ENCODE measurements at regions not wholly inside any gene's neighbourhood (a gene's known extent, or its start where the extent isn't known, plus 50 kb on each side); places are given as distances from the start of the nearest gene placed in this dataset.

DNA sequence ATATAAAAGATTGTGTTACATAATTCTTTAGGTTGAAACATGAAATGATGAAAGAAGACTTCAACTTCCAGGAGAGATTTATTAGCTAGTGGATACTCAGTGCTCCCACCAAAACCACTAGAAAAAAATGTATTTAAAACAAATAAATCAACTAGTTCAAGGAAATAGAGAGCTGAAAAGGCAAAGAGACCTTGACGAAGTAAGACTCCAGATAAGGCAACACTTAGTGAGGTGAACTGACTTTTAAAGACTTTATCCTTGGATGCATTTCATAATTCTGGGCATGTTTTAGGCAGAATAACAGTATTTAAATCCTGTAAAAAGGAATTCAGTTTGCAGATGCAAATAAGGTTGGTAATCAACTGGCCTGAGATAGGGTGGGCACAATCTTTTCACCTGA lies 1150.7 kb downstream of the FSCB start:
- TF ChIP-seq, protein P1, sequence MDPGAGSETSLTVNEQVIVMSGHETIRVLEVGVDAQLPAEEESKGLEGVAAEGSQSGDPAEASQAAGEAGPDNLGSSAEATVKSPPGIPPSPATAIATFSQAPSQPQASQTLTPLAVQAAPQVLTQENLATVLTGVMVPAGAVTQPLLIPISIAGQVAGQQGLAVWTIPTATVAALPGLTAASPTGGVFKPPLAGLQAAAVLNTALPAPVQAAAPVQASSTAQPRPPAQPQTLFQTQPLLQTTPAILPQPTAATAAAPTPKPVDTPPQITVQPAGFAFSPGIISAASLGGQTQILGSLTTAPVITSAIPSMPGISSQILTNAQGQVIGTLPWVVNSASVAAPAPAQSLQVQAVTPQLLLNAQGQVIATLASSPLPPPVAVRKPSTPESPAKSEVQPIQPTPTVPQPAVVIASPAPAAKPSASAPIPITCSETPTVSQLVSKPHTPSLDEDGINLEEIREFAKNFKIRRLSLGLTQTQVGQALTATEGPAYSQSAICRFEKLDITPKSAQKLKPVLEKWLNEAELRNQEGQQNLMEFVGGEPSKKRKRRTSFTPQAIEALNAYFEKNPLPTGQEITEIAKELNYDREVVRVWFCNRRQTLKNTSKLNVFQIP (CRISPR knock-in tag; IDR thresholded peaks at IDR 0.05; ENCODE audit: borderline replicate concordance, low read depth) = no peak
- TF ChIP-seq, protein P2, sequence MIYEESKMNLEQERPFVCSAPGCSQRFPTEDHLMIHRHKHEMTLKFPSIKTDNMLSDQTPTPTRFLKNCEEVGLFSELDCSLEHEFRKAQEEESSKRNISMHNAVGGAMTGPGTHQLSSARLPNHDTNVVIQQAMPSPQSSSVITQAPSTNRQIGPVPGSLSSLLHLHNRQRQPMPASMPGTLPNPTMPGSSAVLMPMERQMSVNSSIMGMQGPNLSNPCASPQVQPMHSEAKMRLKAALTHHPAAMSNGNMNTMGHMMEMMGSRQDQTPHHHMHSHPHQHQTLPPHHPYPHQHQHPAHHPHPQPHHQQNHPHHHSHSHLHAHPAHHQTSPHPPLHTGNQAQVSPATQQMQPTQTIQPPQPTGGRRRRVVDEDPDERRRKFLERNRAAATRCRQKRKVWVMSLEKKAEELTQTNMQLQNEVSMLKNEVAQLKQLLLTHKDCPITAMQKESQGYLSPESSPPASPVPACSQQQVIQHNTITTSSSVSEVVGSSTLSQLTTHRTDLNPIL (CRISPR knock-in tag; IDR thresholded peaks at IDR 0.05; ENCODE audit: low read depth) = no peak
- TF ChIP-seq, protein P3, sequence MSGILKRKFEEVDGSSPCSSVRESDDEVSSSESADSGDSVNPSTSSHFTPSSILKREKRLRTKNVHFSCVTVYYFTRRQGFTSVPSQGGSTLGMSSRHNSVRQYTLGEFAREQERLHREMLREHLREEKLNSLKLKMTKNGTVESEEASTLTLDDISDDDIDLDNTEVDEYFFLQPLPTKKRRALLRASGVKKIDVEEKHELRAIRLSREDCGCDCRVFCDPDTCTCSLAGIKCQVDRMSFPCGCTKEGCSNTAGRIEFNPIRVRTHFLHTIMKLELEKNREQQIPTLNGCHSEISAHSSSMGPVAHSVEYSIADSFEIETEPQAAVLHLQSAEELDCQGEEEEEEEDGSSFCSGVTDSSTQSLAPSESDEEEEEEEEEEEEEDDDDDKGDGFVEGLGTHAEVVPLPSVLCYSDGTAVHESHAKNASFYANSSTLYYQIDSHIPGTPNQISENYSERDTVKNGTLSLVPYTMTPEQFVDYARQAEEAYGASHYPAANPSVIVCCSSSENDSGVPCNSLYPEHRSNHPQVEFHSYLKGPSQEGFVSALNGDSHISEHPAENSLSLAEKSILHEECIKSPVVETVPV (CRISPR knock-in tag; IDR thresholded peaks at IDR 0.05) = no peak
- no peak for TF ChIP-seq ZFP30 (CRISPR knock-in tag; IDR thresholded peaks at IDR 0.05)
- no peak for TF ChIP-seq BACH2 (CRISPR knock-in tag; IDR thresholded peaks at IDR 0.05; ENCODE audit: borderline replicate concordance)
- no peak for TF ChIP-seq ZNF565 (CRISPR knock-in tag; conservative IDR thresholded peaks at IDR 0.05; ENCODE audit: low read depth)
- no peak for TF ChIP-seq PPARA (CRISPR knock-in tag; IDR thresholded peaks at IDR 0.05; ENCODE audit: borderline replicate concordance)
- no peak for TF ChIP-seq OSR1 (CRISPR knock-in tag; IDR thresholded peaks at IDR 0.05)
- no peak for TF ChIP-seq ZNF8 (CRISPR knock-in tag; IDR thresholded peaks at IDR 0.05)
- no peak for TF ChIP-seq ZFP3 (CRISPR knock-in tag; IDR thresholded peaks at IDR 0.05)
- no peak for TF ChIP-seq ISL1 (CRISPR knock-in tag; IDR thresholded peaks at IDR 0.05)
- TF ChIP-seq SNAI2 (CRISPR knock-in tag; IDR thresholded peaks at IDR 0.05) = no peak
- no peak for TF ChIP-seq ESRRG (CRISPR knock-in tag; IDR thresholded peaks at IDR 0.05)
- TF ChIP-seq GLIS3 (CRISPR knock-in tag; IDR thresholded peaks at IDR 0.05) = no peak
- TF ChIP-seq, protein P4, sequence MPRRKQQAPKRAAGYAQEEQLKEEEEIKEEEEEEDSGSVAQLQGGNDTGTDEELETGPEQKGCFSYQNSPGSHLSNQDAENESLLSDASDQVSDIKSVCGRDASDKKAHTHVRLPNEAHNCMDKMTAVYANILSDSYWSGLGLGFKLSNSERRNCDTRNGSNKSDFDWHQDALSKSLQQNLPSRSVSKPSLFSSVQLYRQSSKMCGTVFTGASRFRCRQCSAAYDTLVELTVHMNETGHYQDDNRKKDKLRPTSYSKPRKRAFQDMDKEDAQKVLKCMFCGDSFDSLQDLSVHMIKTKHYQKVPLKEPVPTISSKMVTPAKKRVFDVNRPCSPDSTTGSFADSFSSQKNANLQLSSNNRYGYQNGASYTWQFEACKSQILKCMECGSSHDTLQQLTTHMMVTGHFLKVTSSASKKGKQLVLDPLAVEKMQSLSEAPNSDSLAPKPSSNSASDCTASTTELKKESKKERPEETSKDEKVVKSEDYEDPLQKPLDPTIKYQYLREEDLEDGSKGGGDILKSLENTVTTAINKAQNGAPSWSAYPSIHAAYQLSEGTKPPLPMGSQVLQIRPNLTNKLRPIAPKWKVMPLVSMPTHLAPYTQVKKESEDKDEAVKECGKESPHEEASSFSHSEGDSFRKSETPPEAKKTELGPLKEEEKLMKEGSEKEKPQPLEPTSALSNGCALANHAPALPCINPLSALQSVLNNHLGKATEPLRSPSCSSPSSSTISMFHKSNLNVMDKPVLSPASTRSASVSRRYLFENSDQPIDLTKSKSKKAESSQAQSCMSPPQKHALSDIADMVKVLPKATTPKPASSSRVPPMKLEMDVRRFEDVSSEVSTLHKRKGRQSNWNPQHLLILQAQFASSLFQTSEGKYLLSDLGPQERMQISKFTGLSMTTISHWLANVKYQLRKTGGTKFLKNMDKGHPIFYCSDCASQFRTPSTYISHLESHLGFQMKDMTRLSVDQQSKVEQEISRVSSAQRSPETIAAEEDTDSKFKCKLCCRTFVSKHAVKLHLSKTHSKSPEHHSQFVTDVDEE (CRISPR knock-in tag; IDR thresholded peaks at IDR 0.05) = no peak
- no peak for TF ChIP-seq TOX (CRISPR knock-in tag; IDR thresholded peaks at IDR 0.05; ENCODE audit: borderline replicate concordance)
- no peak for TF ChIP-seq TCF4 (CRISPR knock-in tag; IDR thresholded peaks at IDR 0.05; ENCODE audit: borderline replicate concordance)
- TF ChIP-seq RARB (CRISPR knock-in tag; IDR thresholded peaks at IDR 0.05) = no peak
- no peak for TF ChIP-seq ZC3H10 (CRISPR knock-in tag; IDR thresholded peaks at IDR 0.05)

DNA sequence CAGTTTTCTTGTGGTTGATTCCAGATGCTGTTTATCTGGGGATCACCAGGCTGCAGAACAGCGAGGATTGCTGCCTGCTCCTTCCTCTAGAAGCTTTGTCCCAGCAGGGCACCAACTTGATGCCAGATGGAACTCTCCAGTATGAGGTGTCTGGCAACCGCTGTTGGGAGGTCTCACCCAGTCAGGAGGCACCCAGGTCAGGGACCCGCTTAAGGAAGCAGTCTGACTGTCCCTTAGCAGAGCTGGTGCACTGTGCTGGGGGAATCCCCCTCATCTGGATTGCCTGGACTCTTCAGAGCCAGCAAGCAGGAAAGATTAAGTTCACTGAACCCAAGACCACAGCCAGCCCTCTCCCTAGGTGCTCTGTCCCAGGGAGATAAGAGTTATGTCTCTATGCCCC lies 1165.2 kb downstream of the FSCB start:
- TF ChIP-seq ZFP3 (CRISPR knock-in tag; IDR thresholded peaks at IDR 0.05) (no peak), TCF4 (CRISPR knock-in tag; IDR thresholded peaks at IDR 0.05; ENCODE audit: borderline replicate concordance) (no peak), ZFP30 (CRISPR knock-in tag; IDR thresholded peaks at IDR 0.05) (no peak), CSDC2 (CRISPR knock-in tag; IDR thresholded peaks at IDR 0.05) (no peak), ZNF565 (CRISPR knock-in tag; conservative IDR thresholded peaks at IDR 0.05; ENCODE audit: low read depth) (no peak), SNAI2 (CRISPR knock-in tag; IDR thresholded peaks at IDR 0.05) (no peak), RARB (CRISPR knock-in tag; IDR thresholded peaks at IDR 0.05) (no peak), OSR1 (CRISPR knock-in tag; IDR thresholded peaks at IDR 0.05) (no peak), PPARA (CRISPR knock-in tag; IDR thresholded peaks at IDR 0.05; ENCODE audit: borderline replicate concordance) (no peak), ARNTL (CRISPR knock-in tag; IDR thresholded peaks at IDR 0.05; ENCODE audit: borderline replicate concordance, low read depth) (no peak), ZNF8 (CRISPR knock-in tag; IDR thresholded peaks at IDR 0.05) (no peak), ISL1 (CRISPR knock-in tag; IDR thresholded peaks at IDR 0.05) (no peak)
- TF ChIP-seq, protein P4 (CRISPR knock-in tag; IDR thresholded peaks at IDR 0.05) = no peak
- TF ChIP-seq, protein P2 (CRISPR knock-in tag; IDR thresholded peaks at IDR 0.05; ENCODE audit: low read depth) = no peak
- TF ChIP-seq, protein P5, sequence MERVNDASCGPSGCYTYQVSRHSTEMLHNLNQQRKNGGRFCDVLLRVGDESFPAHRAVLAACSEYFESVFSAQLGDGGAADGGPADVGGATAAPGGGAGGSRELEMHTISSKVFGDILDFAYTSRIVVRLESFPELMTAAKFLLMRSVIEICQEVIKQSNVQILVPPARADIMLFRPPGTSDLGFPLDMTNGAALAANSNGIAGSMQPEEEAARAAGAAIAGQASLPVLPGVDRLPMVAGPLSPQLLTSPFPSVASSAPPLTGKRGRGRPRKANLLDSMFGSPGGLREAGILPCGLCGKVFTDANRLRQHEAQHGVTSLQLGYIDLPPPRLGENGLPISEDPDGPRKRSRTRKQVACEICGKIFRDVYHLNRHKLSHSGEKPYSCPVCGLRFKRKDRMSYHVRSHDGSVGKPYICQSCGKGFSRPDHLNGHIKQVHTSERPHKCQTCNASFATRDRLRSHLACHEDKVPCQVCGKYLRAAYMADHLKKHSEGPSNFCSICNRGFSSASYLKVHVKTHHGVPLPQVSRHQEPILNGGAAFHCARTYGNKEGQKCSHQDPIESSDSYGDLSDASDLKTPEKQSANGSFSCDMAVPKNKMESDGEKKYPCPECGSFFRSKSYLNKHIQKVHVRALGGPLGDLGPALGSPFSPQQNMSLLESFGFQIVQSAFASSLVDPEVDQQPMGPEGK (CRISPR knock-in tag; IDR thresholded peaks at IDR 0.05; ENCODE audit: borderline replicate concordance) = no peak
- TF ChIP-seq, protein P3 (CRISPR knock-in tag; IDR thresholded peaks at IDR 0.05) = no peak
- no peak for ATAC-seq

More for the DNA sequence above, 1150.7 kb downstream of the FSCB start:
- ATAC-seq = no peak
